ENCODE measurements at regions not wholly inside any gene's neighbourhood (a gene's known extent, or its start where the extent isn't known, plus 50 kb on each side); places are given as distances from the start of the nearest gene placed in this dataset.
"Not testable (repeated sequence)": the region's sequence is repeated elsewhere in the genome, so short reads cannot be mapped to it uniquely, and the experiment has no call there.

- Histone ChIP-seq H3K9me3 (ENCODE audit: control insufficient read depth, low read length) (no peaks in the 10 kb centered on the region), H3K4me1 (ENCODE audit: control insufficient read depth, insufficient read depth, low read length, poor library complexity, severe bottlenecking) (no peaks in the 10 kb centered on the region)
- WGBS, 2 experiments (ENCODE audit: insufficient coverage in 2 of 2) = 83 to 100% methylated on average over 1 of the region's 6 CpGs
These were observed 168.9 kb downstream of the TRIML1 start for GRCh38 chr4:188308142-188308541.

GRCh38 chr4:188316391-188316790 is 177.2 kb downstream of the TRIML1 start:
- Histone ChIP-seq H3K9me3 (ENCODE audit: control insufficient read depth, low read length) (no peaks in the 10 kb centered on the region), H3K4me1 (ENCODE audit: control insufficient read depth, insufficient read depth, low read length, poor library complexity, severe bottlenecking) (no peaks in the 10 kb centered on the region), H3K27ac (ENCODE audit: low read depth, low read length, severe bottlenecking) (no peak overlapping the region), H3K4me3 (ENCODE audit: extremely low read depth, insufficient read depth, low read length, poor library complexity, severe bottlenecking) (no peak overlapping the region), H3K36me3 (ENCODE audit: control insufficient read depth, insufficient read depth, low read length) (no peaks in the 10 kb centered on the region)
- WGBS, 2 experiments (ENCODE audit: insufficient coverage in 2 of 2) = 80% methylated on average over 1 of the region's 2 CpGs; no CpG with 5 or more reads in 1 of the 2 experiments

More at GRCh38 chr4:188308142-188308541, 168.9 kb downstream of the TRIML1 start:
- Histone ChIP-seq H3K27ac (ENCODE audit: low read depth, low read length, severe bottlenecking) (no peak overlapping the region), H3K36me3 (ENCODE audit: control insufficient read depth, insufficient read depth, low read length) (no peaks in the 10 kb centered on the region), H3K4me3 (ENCODE audit: extremely low read depth, insufficient read depth, low read length, poor library complexity, severe bottlenecking) (no peak overlapping the region)

GRCh38 chr4:188328966-188329365 is 189.7 kb downstream of the TRIML1 start:
- no peak overlapping the region for H3K4me3 ChIP-seq (ENCODE audit: extremely low read depth, insufficient read depth, low read length, poor library complexity, severe bottlenecking)
- H3K4me1 ChIP-seq (ENCODE audit: control insufficient read depth, insufficient read depth, low read length, poor library complexity, severe bottlenecking) = no peaks in the 10 kb centered on the region
- no peak overlapping the region for H3K27ac ChIP-seq (ENCODE audit: low read depth, low read length, severe bottlenecking)
- WGBS, 2 experiments (ENCODE audit: insufficient coverage in 2 of 2) = 90 to 96% methylated on average over 6 to 7 of the region's 7 CpGs
- no peaks in the 10 kb centered on the region for H3K36me3 ChIP-seq (ENCODE audit: control insufficient read depth, insufficient read depth, low read length)
- H3K9me3 ChIP-seq (ENCODE audit: control insufficient read depth, low read length) = no peaks in the 10 kb centered on the region

GRCh38 chr4:188329521-188329920 is 190.3 kb downstream of the TRIML1 start:
- Histone ChIP-seq H3K4me1 (ENCODE audit: control insufficient read depth, insufficient read depth, low read length, poor library complexity, severe bottlenecking) (no peaks in the 10 kb centered on the region), H3K27ac (ENCODE audit: low read depth, low read length, severe bottlenecking) (no peak overlapping the region), H3K9me3 (ENCODE audit: control insufficient read depth, low read length) (no peaks in the 10 kb centered on the region), H3K36me3 (ENCODE audit: control insufficient read depth, insufficient read depth, low read length) (no peaks in the 10 kb centered on the region), H3K4me3 (ENCODE audit: extremely low read depth, insufficient read depth, low read length, poor library complexity, severe bottlenecking) (no peak overlapping the region)
- WGBS, 2 experiments (ENCODE audit: insufficient coverage in 2 of 2) = 94% methylated on average over 4 of the region's 4 CpGs

GRCh38 chr4:188332265-188332664 is 193.0 kb downstream of the TRIML1 start:
- H3K36me3 ChIP-seq (ENCODE audit: control insufficient read depth, insufficient read depth, low read length) = no peaks in the 10 kb centered on the region
- H3K27ac ChIP-seq (ENCODE audit: low read depth, low read length, severe bottlenecking) = peak overlapping the region; percentile 13
- 100% methylated on average over 1 of the region's 2 CpGs for WGBS, 2 experiments (ENCODE audit: insufficient coverage in 2 of 2)
- H3K4me3 ChIP-seq (ENCODE audit: extremely low read depth, insufficient read depth, low read length, poor library complexity, severe bottlenecking) = no peak overlapping the region
- no peaks in the 10 kb centered on the region for H3K9me3 ChIP-seq (ENCODE audit: control insufficient read depth, low read length)
- H3K4me1 ChIP-seq (ENCODE audit: control insufficient read depth, insufficient read depth, low read length, poor library complexity, severe bottlenecking) = no peaks in the 10 kb centered on the region

- no peaks in the 10 kb centered on the region for H3K9me3 ChIP-seq (ENCODE audit: control insufficient read depth, low read length)
- WGBS, 2 experiments (ENCODE audit: insufficient coverage in 2 of 2) = 82 to 95% methylated on average over 15 to 23 of the region's 23 CpGs
- H3K4me1 ChIP-seq (ENCODE audit: control insufficient read depth, insufficient read depth, low read length, poor library complexity, severe bottlenecking) = no peaks in the 10 kb centered on the region
- H3K27ac ChIP-seq (ENCODE audit: low read depth, low read length, severe bottlenecking) = no peak overlapping the region
- no peak overlapping the region for H3K4me3 ChIP-seq (ENCODE audit: extremely low read depth, insufficient read depth, low read length, poor library complexity, severe bottlenecking)
- no peaks in the 10 kb centered on the region for H3K36me3 ChIP-seq (ENCODE audit: control insufficient read depth, insufficient read depth, low read length)
These were observed 197.7 kb downstream of the TRIML1 start for GRCh38 chr4:188336891-188337290.

GRCh38 chr4:188341428-188341827 is 202.2 kb downstream of the TRIML1 start:
- no peak overlapping the region for H3K27ac ChIP-seq (ENCODE audit: low read depth, low read length, severe bottlenecking)
- no peaks in the 10 kb centered on the region for H3K9me3 ChIP-seq (ENCODE audit: control insufficient read depth, low read length)
- WGBS, 2 experiments (ENCODE audit: insufficient coverage in 2 of 2) = 81 to 90% methylated on average over 5 to 6 of the region's 7 CpGs
- no peaks in the 10 kb centered on the region for H3K4me1 ChIP-seq (ENCODE audit: control insufficient read depth, insufficient read depth, low read length, poor library complexity, severe bottlenecking)
- H3K36me3 ChIP-seq (ENCODE audit: control insufficient read depth, insufficient read depth, low read length) = no peaks in the 10 kb centered on the region
- H3K4me3 ChIP-seq (ENCODE audit: extremely low read depth, insufficient read depth, low read length, poor library complexity, severe bottlenecking) = no peak overlapping the region

GRCh38 chr4:188346171-188346809 is 207.0 kb downstream of the TRIML1 start:
- WGBS, 2 experiments (ENCODE audit: insufficient coverage in 2 of 2) = 89 to 94% methylated on average over 6 to 7 of the region's 9 CpGs
- Histone ChIP-seq H3K4me3 (ENCODE audit: extremely low read depth, insufficient read depth, low read length, poor library complexity, severe bottlenecking) (no peak overlapping the region), H3K36me3 (ENCODE audit: control insufficient read depth, insufficient read depth, low read length) (no peaks in the 10 kb centered on the region), H3K4me1 (ENCODE audit: control insufficient read depth, insufficient read depth, low read length, poor library complexity, severe bottlenecking) (no peaks in the 10 kb centered on the region), H3K27ac (ENCODE audit: low read depth, low read length, severe bottlenecking) (no peak overlapping the region), H3K9me3 (ENCODE audit: control insufficient read depth, low read length) (no peaks in the 10 kb centered on the region)

- WGBS, 2 experiments (ENCODE audit: insufficient coverage in 2 of 2) = 77 to 88% methylated on average over 1 to 2 of the region's 4 CpGs
- no peaks in the 10 kb centered on the region for H3K36me3 ChIP-seq (ENCODE audit: control insufficient read depth, insufficient read depth, low read length)
- H3K27ac ChIP-seq (ENCODE audit: low read depth, low read length, severe bottlenecking) = no peak overlapping the region
- no peaks in the 10 kb centered on the region for H3K9me3 ChIP-seq (ENCODE audit: control insufficient read depth, low read length)
- H3K4me3 ChIP-seq (ENCODE audit: extremely low read depth, insufficient read depth, low read length, poor library complexity, severe bottlenecking) = no peak overlapping the region
- no peaks in the 10 kb centered on the region for H3K4me1 ChIP-seq (ENCODE audit: control insufficient read depth, insufficient read depth, low read length, poor library complexity, severe bottlenecking)
These were observed 208.1 kb downstream of the TRIML1 start for GRCh38 chr4:188347339-188347738.

- H3K9me3 ChIP-seq (ENCODE audit: control insufficient read depth, low read length); H3K27ac ChIP-seq (ENCODE audit: low read depth, low read length, severe bottlenecking); H3K4me1 ChIP-seq (ENCODE audit: control insufficient read depth, insufficient read depth, low read length, poor library complexity, severe bottlenecking); H3K4me3 ChIP-seq (ENCODE audit: extremely low read depth, insufficient read depth, low read length, poor library complexity, severe bottlenecking); H3K36me3 ChIP-seq (ENCODE audit: control insufficient read depth, insufficient read depth, low read length): not testable (repeated sequence)
- 86 to 95% methylated on average over 10 of the region's 10 CpGs for WGBS, 2 experiments (ENCODE audit: insufficient coverage in 2 of 2)
These were observed 210.3 kb downstream of the TRIML1 start for GRCh38 chr4:188349569-188349968.

GRCh38 chr4:188363196-188363595 is 224.0 kb downstream of the TRIML1 start:
- WGBS, 2 experiments (ENCODE audit: insufficient coverage in 2 of 2) = no CpG with 5 or more reads among the region's 1 CpG
- H3K4me3 ChIP-seq (ENCODE audit: extremely low read depth, insufficient read depth, low read length, poor library complexity, severe bottlenecking) = no peak overlapping the region
- H3K27ac ChIP-seq (ENCODE audit: low read depth, low read length, severe bottlenecking) = no peak overlapping the region
- no peaks in the 10 kb centered on the region for H3K9me3 ChIP-seq (ENCODE audit: control insufficient read depth, low read length)
- H3K4me1 ChIP-seq (ENCODE audit: control insufficient read depth, insufficient read depth, low read length, poor library complexity, severe bottlenecking) = no peaks in the 10 kb centered on the region
- no peaks in the 10 kb centered on the region for H3K36me3 ChIP-seq (ENCODE audit: control insufficient read depth, insufficient read depth, low read length)
